GM18867 (cell line): ENCODE measurements at regions not wholly inside any gene's neighbourhood (a gene's known extent, or its start where the extent isn't known, plus 50 kb on each side); places are given as distances from the start of the nearest gene placed in this dataset.
A peak's percentile ranks its signal among the peaks of the same experiment; 100 is the strongest.
"Not testable (repeated sequence)": the region's sequence is repeated elsewhere in the genome, so short reads cannot be mapped to it uniquely, and the experiment has no call there.

Experiments
- ATAC-seq: cut with Tn5 transposase; IDR thresholded peaks from one replicate; pipeline ENCODE4 v1.9.1; 2021; ENCODE audit warnings: mild to moderate bottlenecking, moderate library complexity; ENCODE audit not compliant: unreplicated experiment

- no peak for ATAC-seq
Measured at GRCh38 chr9:19660019-19660418, 128.8 kb downstream of the SLC24A2 start.

GRCh38 chr9:19656704-19657103 lies 132.1 kb downstream of the SLC24A2 start:
- no peak for ATAC-seq

- peak; percentile 78 for ATAC-seq
Measured at GRCh38 chr9:19651681-19652080, 137.2 kb downstream of the SLC24A2 start.

GRCh38 chr9:19650312-19650711 lies 138.5 kb downstream of the SLC24A2 start:
- ATAC-seq = no peak

- no peak for ATAC-seq
Measured at GRCh38 chr9:19649336-19650041, 139.3 kb downstream of the SLC24A2 start.

- ATAC-seq = no peak
Measured at GRCh38 chr9:19648672-19649071, 140.2 kb downstream of the SLC24A2 start.

- ATAC-seq = no peak
Measured at GRCh38 chr9:19643875-19644274, 145.0 kb downstream of the SLC24A2 start.

- ATAC-seq = no peak
Measured at GRCh38 chr9:19642256-19642655, 146.6 kb downstream of the SLC24A2 start.

- ATAC-seq = no peak
Measured at GRCh38 chr9:19641046-19641445, 147.8 kb downstream of the SLC24A2 start.

GRCh38 chr9:19640014-19640413 lies 148.8 kb downstream of the SLC24A2 start:
- no peak for ATAC-seq

GRCh38 chr9:19637084-19637483 lies 151.8 kb downstream of the SLC24A2 start:
- no peak for ATAC-seq

GRCh38 chr9:19634881-19635280 lies 154.0 kb downstream of the SLC24A2 start:
- no peak for ATAC-seq

GRCh38 chr9:19631181-19631580 lies 157.7 kb downstream of the SLC24A2 start:
- no peak for ATAC-seq

- ATAC-seq = no peak
Measured at GRCh38 chr9:19630760-19631159, 158.1 kb downstream of the SLC24A2 start.

- no peak for ATAC-seq
Measured at GRCh38 chr9:19629488-19629887, 159.3 kb downstream of the SLC24A2 start.

GRCh38 chr9:19625426-19625825 lies 163.4 kb downstream of the SLC24A2 start:
- ATAC-seq = not testable (repeated sequence)

GRCh38 chr9:19624519-19624918 lies 164.3 kb downstream of the SLC24A2 start:
- no peak for ATAC-seq

GRCh38 chr9:19623941-19624340 lies 164.9 kb downstream of the SLC24A2 start:
- ATAC-seq = no peak

- no peak for ATAC-seq
Measured at GRCh38 chr9:19620326-19620725, 168.5 kb downstream of the SLC24A2 start.

GRCh38 chr9:19619221-19619620 lies 169.6 kb downstream of the SLC24A2 start:
- ATAC-seq = no peak

- ATAC-seq = no peak
Measured at GRCh38 chr9:19618816-19619215, 170.0 kb downstream of the SLC24A2 start.

GRCh38 chr9:19615036-19615624 lies 173.7 kb downstream of the SLC24A2 start:
- ATAC-seq = no peak

GRCh38 chr9:19614294-19614693 lies 174.5 kb downstream of the SLC24A2 start:
- ATAC-seq = no peak
